Hepatocyte (in vitro differentiated cells): ENCODE measurements at regions not wholly inside any gene's neighbourhood (a gene's known extent, or its start where the extent isn't known, plus 50 kb on each side); places are given as distances from the start of the nearest gene placed in this dataset.

Experiments
- CTCF ChIP-seq: fragments of 200-600 bp; sonication (generic); IDR thresholded peaks from 2 replicates; pipeline ENCODE4 v1.5.1; 2016; ENCODE audit warnings: antibody characterized with exemption, mild to moderate bottlenecking; ENCODE audit not compliant: poor library complexity
- EZH2phosphoT487 ChIP-seq: fragments of 200-600 bp; sonication (generic); IDR thresholded peaks from one replicate; pipeline ENCODE4 v1.6.1; 2018; ENCODE audit warnings: antibody characterized with exemption, mild to moderate bottlenecking, low read depth, moderate library complexity; ENCODE audit not compliant: unreplicated experiment, severe bottlenecking

- no peak for TF ChIP-seq CTCF
- TF ChIP-seq EZH2phosphoT487, result no peak
Observed at GRCh38 chrX:39779952-39780783, 317.6 kb downstream of the BCOR start.
